GM21529 (cell line): ENCODE measurements at regions not wholly inside any gene's neighbourhood (a gene's known extent, or its start where the extent isn't known, plus 50 kb on each side); places are given as distances from the start of the nearest gene placed in this dataset.

Source experiments
- ATAC-seq: cut with Tn5 transposase; IDR thresholded peaks from one replicate; pipeline ENCODE4 v1.9.1; 2021; ENCODE audit not compliant: unreplicated experiment

GRCh38 chr17:56648321-56648720 lies 54.8 kb downstream of the NOG start:
- ATAC-seq: no peak

DNA sequence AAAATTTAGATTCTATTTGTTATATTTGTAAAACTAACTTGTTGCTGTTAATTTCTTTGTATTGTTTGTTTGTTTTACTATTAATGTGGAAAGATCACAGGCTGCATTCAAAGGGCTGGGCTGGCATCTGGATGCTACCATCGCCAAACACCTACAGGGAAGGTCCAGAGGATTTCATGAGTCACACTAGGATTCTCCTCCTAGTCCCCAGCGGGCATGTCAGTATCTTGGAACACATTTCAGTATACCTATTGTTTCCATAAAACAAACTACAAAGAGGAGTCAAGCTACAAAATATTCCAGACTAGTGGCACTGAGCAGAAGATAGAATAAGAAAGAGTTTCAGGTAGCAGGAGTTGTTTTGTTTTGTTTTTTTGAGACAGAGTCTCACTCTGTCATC lies 55.3 kb downstream of the NOG start:
- no peak for ATAC-seq

DNA sequence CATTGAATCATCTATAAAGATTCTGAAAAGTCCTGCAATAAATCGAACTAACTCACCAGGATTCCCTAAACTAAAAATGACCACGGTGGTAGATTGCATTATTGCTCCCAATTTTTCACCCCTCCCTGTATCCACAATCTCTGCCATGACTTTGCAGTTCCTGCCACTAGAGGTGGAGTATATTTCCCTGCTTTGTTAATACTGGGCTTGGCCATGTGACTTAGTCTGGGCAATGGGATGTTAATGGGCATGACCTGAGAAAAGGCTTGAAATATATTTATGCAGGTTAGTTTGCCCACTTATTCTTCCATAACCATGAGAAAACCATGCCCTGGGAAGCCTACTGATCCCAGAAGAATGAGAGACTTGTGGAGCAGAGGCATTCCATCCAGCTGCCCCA lies 59.1 kb downstream of the NOG start:
- ATAC-seq: no peak

DNA sequence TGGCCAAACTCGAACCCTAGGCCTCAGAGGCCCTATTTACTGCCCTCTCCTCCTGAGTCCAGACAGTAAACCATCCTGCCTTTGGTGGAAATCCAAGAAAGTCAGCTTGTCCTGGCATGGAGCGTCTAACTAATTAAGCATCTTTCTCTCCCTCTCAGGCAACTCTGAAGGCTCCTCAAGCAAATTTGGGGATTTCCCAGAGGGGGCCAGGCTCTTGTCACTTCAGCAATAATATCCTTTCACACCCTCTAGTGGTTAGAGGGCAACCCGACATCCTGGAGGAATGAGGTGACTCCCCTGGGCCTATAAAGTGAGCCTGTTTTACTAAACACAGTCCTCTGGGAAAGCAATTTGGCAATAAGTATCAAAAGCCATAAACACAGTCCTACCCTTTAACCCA lies 60.4 kb downstream of the NOG start:
- ATAC-seq: peak; percentile 97

DNA sequence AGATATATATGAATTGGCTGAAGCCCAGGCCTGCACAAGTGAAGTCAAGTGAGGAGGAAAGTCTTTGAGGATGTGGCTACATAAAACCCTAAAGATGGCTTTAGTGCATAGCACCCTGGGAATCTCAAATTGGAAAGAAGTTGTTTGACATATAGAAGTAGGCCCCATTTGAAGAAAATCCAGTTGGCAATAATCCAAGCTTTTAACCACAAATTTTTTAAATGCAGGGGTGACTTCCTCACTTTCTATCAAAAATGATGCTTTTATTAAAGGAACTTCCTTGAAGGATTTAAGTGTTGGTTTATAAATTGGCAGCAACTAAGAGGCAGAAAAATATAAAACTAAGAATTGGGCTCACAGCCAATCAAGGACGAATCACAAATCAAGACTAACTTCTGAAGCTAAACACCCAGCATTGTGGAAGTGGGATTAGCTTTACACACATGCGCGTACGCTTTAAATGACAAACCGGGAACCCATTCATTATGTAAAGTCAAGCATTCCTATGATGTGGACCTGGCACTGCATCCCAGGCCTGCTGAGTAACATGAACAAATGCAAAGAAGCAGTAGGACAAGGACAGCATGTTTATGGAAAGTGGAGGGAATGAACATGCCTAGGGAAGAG lies 63.3 kb downstream of the NOG start:
- no peak for ATAC-seq

DNA sequence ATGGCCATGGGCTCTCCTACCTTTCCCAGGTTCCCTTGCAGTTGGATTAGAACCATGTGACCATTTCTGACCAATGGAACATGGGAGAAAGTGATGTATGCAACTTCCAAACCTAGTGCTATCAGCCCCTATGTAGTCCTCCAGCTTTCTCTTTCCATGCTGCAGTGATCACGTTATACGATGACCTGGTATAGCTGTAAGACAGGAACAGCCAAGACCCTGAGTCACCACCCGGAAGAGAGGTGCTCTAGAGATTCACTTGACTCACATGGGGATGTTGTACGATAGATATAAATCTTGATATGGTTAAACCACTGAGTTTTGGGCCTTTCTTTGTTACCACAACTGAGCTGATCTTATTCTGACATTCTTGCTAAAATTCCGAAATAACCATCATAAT lies 65.1 kb downstream of the NOG start:
- ATAC-seq: no peak

- ATAC-seq: no peak
Observed at GRCh38 chr17:56659622-56660021, 66.1 kb downstream of the NOG start.

GRCh38 chr17:56661906-56662305 lies 68.4 kb downstream of the NOG start:
- no peak for ATAC-seq

- no peak for ATAC-seq
Observed at GRCh38 chr17:56665864-56666263, 72.4 kb downstream of the NOG start.

DNA sequence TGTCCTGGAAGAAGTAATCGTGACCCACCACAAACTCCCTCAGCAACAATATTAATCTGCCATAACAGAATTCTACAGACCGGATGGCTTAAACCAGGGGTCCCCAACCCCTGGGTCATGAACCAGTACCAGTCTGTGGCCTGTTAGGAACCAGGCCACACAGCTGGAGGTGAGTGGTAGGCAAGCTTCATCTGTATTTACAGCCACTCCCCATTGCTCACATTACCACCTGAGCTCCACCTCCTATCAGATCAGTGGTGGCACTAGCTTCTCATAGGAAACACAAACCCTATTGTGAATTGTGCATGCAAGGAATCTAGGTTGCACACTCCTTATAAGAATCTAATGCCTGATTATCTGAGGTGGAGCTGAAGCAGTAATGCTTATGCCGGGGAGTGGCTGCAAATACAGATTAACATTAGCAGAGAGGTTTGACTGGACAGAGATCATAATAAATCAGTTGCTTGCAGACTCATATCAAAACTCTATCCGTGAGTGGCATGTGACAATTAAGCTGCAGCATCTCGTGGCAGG lies 74.5 kb downstream of the NOG start:
- ATAC-seq: no peak

DNA sequence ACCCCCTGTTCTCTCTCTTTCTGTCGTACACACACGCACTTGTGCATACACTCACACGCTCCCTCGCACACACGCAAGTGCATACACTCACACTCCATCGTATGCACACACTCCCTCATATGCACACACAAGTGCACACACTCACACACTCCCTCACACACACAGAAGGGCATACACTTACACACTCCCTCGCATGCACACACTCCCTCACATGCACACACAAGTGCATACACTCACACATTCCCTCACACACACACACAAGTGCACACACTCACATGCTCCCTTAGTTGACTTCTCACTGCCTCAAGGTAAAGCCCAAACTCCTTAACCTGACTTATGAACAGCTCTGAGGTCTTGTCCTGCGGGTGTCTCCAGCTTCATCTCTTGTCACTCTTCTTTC lies 78.7 kb downstream of the NOG start:
- no peak for ATAC-seq

GRCh38 chr17:56674401-56674925 lies 81.0 kb downstream of the NOG start:
- no peak for ATAC-seq

DNA sequence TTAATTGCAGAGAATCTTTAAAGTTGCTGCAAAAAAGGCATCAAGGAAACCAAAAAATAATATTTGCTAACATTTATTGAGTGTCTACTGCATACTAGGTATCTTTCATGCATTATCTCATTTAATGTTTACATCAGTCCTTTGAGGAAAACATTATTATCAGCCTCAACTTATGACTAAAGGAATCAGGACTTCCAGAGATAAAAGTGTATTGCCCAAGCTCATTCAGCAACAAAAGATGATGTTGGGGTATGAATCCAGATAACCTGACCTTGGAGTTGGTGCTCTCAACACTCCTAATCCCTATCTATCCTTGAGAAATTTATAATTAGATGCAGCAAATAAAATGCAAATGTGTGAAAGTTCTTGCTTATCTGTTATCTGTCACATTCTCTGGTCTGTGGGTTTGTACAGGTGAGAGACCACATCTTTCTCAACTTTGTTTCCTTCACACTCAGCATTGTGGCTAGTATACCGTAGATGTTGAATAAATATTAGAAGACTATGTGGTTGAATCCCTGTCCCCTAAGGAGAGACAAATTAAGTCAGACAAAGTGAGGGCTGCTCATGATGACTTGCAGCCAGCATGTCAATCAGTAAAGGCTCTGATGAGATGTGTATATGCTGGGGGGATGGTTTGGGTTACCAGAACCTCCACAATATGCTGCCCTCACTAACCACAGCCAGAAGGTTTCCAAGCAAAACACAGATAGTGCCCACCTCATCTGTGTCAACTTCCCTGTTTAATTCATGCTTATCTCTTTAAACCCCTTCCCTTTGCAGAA lies 82.6 kb downstream of the NOG start:
- no peak for ATAC-seq

DNA sequence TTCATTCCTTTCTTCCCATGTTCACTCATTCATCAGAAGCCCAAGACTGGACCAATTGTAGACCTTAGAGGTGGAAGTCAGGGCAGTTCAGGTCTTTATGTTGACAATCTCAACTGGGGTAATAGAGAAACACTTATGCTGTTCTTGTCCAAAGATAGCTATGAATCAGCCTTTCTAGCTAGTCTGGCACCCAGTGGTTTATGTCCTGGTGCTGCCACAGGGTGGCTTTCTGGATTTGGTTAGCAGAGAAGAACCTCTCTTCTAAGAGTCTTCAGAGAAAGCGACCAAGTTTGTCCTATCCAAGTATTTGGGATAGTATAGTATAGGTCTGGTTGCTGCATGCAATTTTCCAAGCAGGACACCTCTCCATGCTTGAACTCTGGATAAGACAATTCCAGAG lies 83.3 kb downstream of the NOG start:
- ATAC-seq: no peak

GRCh38 chr17:56678249-56679114 lies 85.0 kb downstream of the NOG start:
- ATAC-seq: no peak

DNA sequence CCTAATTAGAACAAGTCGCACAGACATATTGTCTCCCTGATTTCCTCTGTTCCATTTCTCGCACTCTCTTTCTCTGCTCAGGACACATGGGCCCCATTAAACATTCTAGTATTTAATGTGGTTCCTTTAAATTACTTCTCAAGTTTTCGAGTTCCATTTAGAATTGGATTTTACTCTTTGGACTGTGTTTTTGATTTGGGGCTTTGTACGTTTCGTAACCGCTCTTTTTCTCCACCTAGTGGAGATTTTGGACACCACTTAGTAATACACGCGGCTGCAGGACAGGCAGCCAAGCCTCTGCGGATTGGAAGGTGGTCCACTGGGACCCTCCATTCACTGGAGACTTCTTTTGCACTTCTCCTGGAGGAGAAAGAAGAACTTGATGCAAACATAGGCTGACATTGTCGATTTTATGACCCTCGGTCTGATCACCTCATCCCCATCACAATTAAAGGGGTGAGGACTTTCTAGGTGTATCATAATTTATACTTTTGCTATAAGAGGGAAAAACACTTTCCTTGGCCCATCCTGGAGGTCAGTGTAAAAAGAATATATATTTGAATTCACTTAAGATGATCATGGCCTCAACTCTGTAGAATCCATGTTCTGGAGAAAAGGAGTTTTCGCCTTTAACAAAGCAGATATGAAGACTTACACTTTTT lies 85.7 kb downstream of the NOG start:
- ATAC-seq: no peak

- ATAC-seq: no peak
Observed at GRCh38 chr17:56679777-56680422, 86.4 kb downstream of the NOG start.

- no peak for ATAC-seq
Observed at GRCh38 chr17:56680676-56681075, 87.2 kb downstream of the NOG start.

DNA sequence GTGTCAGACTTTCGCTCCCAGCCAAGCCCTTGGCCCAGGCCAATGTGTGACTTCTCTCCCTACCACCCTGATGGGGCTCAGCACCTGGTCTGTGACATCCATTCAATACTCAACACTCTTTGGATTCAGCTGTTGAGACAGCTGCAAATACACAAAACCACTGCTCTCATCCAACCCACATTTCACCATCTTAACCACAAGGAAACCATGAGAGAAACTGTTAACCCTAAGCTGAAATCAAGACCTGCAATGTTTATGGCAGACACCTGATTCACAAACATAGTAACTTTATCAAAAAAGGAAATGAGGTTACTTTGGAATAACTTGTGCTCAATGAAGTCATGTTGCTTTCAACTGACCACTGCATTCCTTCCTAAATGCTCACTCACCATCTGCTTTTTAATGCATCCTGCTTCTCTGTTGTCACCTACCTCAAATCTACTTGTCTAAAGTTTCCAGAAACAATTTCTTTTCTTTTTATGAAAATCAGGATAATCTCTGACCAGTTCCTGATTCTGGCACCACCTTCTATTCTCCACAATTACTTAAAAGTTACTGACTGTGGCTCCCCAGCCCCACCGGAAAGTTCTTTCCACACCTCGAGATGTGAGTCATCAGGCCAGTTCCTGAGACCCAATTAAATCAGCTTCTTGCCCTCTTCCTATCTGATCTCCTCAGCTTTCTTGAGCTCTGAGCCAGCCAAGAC lies 88.2 kb downstream of the NOG start:
- peak; percentile 78 for ATAC-seq

GRCh38 chr17:56688151-56688550 lies 94.7 kb downstream of the NOG start:
- no peak for ATAC-seq
